ENCODE measurements at regions not wholly inside any gene's neighbourhood (a gene's known extent, or its start where the extent isn't known, plus 50 kb on each side); places are given as distances from the start of the nearest gene placed in this dataset.

DNA sequence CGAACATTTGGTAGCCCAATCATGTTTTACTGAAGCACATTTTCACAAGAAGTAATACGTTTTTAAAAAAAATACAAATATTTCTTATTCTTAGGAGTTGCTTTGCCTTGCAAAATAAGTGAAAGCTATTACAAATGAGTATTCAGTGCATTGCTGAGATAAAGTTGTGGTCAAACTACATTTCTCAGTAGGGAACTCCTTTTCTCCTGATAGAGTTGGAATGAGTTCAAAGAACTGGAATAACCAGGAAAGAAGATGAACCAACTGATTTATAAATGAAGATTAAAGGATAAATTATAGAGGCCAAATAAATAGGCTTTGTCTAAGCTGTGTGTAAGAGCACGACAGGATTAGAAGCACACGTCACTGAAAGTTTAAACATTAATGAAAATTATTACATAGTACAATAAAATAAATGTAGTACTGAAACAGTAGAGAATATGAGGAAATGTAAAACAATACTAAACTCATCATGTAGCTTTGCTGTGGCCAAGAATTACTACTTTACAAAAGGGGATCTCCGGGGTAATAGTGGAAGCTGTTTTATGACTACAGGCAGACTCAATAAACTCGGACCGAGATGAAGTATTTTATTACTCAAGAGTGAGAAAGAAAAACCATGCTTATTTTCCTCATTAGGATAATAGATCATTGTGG, 73.6 kb downstream of the KCNJ2 start:
- TF ChIP-seq, protein P1, sequence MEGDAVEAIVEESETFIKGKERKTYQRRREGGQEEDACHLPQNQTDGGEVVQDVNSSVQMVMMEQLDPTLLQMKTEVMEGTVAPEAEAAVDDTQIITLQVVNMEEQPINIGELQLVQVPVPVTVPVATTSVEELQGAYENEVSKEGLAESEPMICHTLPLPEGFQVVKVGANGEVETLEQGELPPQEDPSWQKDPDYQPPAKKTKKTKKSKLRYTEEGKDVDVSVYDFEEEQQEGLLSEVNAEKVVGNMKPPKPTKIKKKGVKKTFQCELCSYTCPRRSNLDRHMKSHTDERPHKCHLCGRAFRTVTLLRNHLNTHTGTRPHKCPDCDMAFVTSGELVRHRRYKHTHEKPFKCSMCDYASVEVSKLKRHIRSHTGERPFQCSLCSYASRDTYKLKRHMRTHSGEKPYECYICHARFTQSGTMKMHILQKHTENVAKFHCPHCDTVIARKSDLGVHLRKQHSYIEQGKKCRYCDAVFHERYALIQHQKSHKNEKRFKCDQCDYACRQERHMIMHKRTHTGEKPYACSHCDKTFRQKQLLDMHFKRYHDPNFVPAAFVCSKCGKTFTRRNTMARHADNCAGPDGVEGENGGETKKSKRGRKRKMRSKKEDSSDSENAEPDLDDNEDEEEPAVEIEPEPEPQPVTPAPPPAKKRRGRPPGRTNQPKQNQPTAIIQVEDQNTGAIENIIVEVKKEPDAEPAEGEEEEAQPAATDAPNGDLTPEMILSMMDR (conservative IDR thresholded peaks at IDR 0.05; ENCODE audit: low read depth, low read length) = no peak
- no peak overlapping the region for H3K4me3 ChIP-seq (ENCODE audit: low read depth, low read length)
- DNase-seq (ENCODE audit: low read depth) = peak; percentile 77

DNA sequence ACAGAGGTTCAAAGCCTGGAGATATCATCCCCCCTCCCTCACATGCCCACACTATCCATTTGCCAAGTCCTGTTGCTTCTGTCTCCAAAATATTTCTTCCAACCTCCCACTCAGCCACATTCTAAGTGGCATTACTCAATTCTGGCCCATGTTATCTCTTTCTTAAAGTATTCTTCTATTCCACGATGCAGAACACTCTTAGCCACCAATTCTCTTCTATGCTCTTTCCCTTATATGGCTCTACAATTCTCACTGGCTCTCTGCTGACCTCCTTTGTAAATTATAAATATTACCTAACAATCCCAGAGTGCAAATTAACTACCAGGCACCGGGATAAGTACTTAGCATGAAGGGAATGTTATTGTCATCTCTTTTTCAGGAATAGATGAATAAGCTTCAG, 82.4 kb downstream of the KCNJ2 start:
- no peak overlapping the region for H3K4me3 ChIP-seq (ENCODE audit: low read depth, low read length)
- peak; percentile 40 for DNase-seq (ENCODE audit: low read depth)
- TF ChIP-seq, protein P1 (conservative IDR thresholded peaks at IDR 0.05; ENCODE audit: low read depth, low read length) = no peak

- H3K4me3 ChIP-seq (ENCODE audit: low read depth, low read length) = no peak overlapping the region
- TF ChIP-seq, protein P1 (conservative IDR thresholded peaks at IDR 0.05; ENCODE audit: low read depth, low read length) = no peak
- DNase-seq (ENCODE audit: low read depth) = peak; percentile 26
Observed at GRCh38 chr17:70254735-70255460, 85.6 kb downstream of the KCNJ2 start.

DNA sequence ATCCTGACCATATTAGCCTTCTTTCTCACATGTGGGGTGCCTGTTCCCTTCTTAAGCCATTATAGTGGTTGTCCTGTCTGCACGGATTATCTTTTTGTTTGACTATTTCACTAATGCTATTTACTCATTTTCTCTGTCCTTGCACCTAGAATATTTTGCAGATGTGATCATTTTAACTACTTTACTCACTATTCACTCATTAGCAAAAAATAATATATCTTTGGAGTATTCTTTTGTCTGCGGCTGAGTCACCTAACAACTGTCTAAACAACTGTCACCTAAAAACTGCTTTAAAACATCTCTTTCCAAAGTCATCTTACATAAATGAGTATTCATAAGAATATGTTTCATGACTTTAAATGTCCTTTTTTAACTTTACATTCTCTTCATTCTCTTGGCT, 87.4 kb downstream of the KCNJ2 start:
- no peak overlapping the region for H3K4me3 ChIP-seq (ENCODE audit: low read depth, low read length)
- no peak for DNase-seq (ENCODE audit: low read depth)
- TF ChIP-seq, protein P1 (conservative IDR thresholded peaks at IDR 0.05; ENCODE audit: low read depth, low read length) = no peak

GRCh38 chr17:70258465-70258864, 89.1 kb downstream of the KCNJ2 start:
- no peak overlapping the region for H3K4me3 ChIP-seq (ENCODE audit: low read depth, low read length)
- no peak for DNase-seq (ENCODE audit: low read depth)
- TF ChIP-seq, protein P1 (conservative IDR thresholded peaks at IDR 0.05; ENCODE audit: low read depth, low read length) = no peak

- no peak for DNase-seq (ENCODE audit: low read depth)
- H3K4me3 ChIP-seq (ENCODE audit: low read depth, low read length) = no peak overlapping the region
- TF ChIP-seq, protein P1 (conservative IDR thresholded peaks at IDR 0.05; ENCODE audit: low read depth, low read length) = no peak
Observed at GRCh38 chr17:70259400-70259799, 90.1 kb downstream of the KCNJ2 start.

DNA sequence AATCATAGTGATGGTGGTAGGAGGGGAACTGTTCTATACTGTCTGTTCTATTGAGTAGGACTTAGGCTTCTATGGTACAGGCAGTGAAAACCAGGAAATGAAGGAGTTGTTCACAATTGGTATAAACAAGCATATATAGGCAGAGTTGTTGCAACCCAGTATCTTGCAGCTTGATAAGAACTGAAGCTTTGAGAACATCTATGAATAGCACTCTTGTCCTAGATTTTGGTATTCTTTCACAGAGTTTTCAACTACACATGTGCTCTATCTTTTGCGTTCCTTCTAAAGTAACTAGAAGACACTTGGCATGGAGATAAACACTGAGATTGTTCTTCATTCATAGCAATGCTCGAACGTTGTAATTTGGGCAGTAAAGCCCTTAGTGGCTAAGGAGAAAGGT, 91.8 kb downstream of the KCNJ2 start:
- TF ChIP-seq, protein P1 (conservative IDR thresholded peaks at IDR 0.05; ENCODE audit: low read depth, low read length) = no peak
- no peak overlapping the region for H3K4me3 ChIP-seq (ENCODE audit: low read depth, low read length)
- no peak for DNase-seq (ENCODE audit: low read depth)
